Endothelial cell (in vitro differentiated cells): ENCODE measurements at regions not wholly inside any gene's neighbourhood (a gene's known extent, or its start where the extent isn't known, plus 50 kb on each side); places are given as distances from the start of the nearest gene placed in this dataset.

Experiments used
- DNase-seq: peaks from one replicate; pipeline ENCODE4 v3.0.0; 2021; ENCODE audit warnings: low spot score
- H3K27ac Mint-ChIP-seq: one replicate; pipeline ENCODE4 v1.8.0; 2021; ENCODE audit warnings: mixed read lengths, inconsistent platforms; ENCODE audit not compliant: unreplicated experiment
- H3K27me3 Mint-ChIP-seq: one replicate; pipeline ENCODE4 v1.8.0; 2021; ENCODE audit warnings: mild to moderate bottlenecking, moderate library complexity, mixed read lengths, inconsistent platforms; ENCODE audit not compliant: unreplicated experiment
- H3K36me3 Mint-ChIP-seq: one replicate; pipeline ENCODE4 v1.8.0; 2021; ENCODE audit warnings: mild to moderate bottlenecking, low read depth, mixed read lengths, inconsistent platforms; ENCODE audit not compliant: unreplicated experiment
- H3K4me1 Mint-ChIP-seq: one replicate; pipeline ENCODE4 v1.8.0; 2021; ENCODE audit warnings: mild to moderate bottlenecking, mixed read lengths, inconsistent platforms; ENCODE audit not compliant: unreplicated experiment
- H3K4me3 Mint-ChIP-seq: one replicate; pipeline ENCODE4 v1.8.0; 2021; ENCODE audit warnings: mild to moderate bottlenecking, mixed read lengths, inconsistent platforms; ENCODE audit not compliant: unreplicated experiment
- H3K9me3 Mint-ChIP-seq: one replicate; pipeline ENCODE4 v1.8.0; 2021; ENCODE audit warnings: mixed read lengths, inconsistent platforms; ENCODE audit not compliant: unreplicated experiment
- TF ChIP-seq, protein P1 (sequence below): fragments of 200-600 bp; sonication (generic); IDR thresholded peaks from one replicate; pipeline ENCODE4 v1.5.0; 2021; ENCODE audit warnings: antibody characterized with exemption; ENCODE audit not compliant: unreplicated experiment

- no peaks in the 10 kb centered on the region for H3K9me3 Mint-ChIP-seq
Measured at GRCh38 chr14:61996753-61997152, 234.5 kb downstream of the SNAPC1 start.

GRCh38 chr14:61997161-61997560 lies 234.9 kb downstream of the SNAPC1 start:
- Mint-ChIP-seq H3K4me1 (peaks cover 4% of the 10 kb centered on the region), H3K4me3 (no peak overlapping the region), H3K27ac (no peak overlapping the region), H3K9me3 (no peaks in the 10 kb centered on the region), H3K27me3 (no peaks in the 10 kb centered on the region), H3K36me3 (no peaks in the 10 kb centered on the region)
- TF ChIP-seq, protein P1, sequence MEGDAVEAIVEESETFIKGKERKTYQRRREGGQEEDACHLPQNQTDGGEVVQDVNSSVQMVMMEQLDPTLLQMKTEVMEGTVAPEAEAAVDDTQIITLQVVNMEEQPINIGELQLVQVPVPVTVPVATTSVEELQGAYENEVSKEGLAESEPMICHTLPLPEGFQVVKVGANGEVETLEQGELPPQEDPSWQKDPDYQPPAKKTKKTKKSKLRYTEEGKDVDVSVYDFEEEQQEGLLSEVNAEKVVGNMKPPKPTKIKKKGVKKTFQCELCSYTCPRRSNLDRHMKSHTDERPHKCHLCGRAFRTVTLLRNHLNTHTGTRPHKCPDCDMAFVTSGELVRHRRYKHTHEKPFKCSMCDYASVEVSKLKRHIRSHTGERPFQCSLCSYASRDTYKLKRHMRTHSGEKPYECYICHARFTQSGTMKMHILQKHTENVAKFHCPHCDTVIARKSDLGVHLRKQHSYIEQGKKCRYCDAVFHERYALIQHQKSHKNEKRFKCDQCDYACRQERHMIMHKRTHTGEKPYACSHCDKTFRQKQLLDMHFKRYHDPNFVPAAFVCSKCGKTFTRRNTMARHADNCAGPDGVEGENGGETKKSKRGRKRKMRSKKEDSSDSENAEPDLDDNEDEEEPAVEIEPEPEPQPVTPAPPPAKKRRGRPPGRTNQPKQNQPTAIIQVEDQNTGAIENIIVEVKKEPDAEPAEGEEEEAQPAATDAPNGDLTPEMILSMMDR, result no peak
- DNase-seq, result no peak

More at GRCh38 chr14:61996753-61997152, 234.5 kb downstream of the SNAPC1 start:
- Mint-ChIP-seq H3K4me1 (no peaks in the 10 kb centered on the region), H3K36me3 (no peaks in the 10 kb centered on the region), H3K27ac (no peak overlapping the region), H3K4me3 (no peak overlapping the region), H3K27me3 (no peaks in the 10 kb centered on the region)
- TF ChIP-seq, protein P1, result no peak
- DNase-seq, result no peak

- no peak overlapping the region for H3K4me3 Mint-ChIP-seq
- peaks cover 1% of the 10 kb centered on the region for H3K27me3 Mint-ChIP-seq
- no peak overlapping the region for H3K27ac Mint-ChIP-seq
- TF ChIP-seq, protein P1, result no peak
- H3K36me3 Mint-ChIP-seq, result peaks cover 6% of the 10 kb centered on the region
- H3K9me3 Mint-ChIP-seq, result no peaks in the 10 kb centered on the region
- H3K4me1 Mint-ChIP-seq, result peaks cover 9% of the 10 kb centered on the region
- DNase-seq, result no peak
Measured at GRCh38 chr14:62001963-62002362, 239.7 kb downstream of the SNAPC1 start.

DNA sequence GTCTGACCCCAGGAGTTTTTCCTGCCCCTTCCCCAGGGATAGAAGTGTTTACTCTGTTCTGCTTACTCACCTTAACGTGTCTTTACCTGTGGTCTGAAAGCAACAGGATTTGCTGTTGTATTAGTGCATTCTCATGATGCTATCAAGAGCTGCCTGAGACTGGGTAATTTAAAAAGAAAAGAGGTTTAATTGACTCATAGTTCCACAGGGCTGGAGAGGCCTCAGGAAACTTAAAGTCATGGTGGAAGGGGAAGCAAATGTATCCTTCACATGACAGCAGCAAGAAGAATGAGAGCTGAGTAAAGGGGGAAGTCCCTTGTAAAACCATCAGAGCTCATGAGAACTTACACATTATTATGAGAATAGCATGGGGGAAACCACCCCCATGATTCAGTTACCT lies 240.4 kb downstream of the SNAPC1 start:
- peaks cover 9% of the 10 kb centered on the region for H3K4me1 Mint-ChIP-seq
- no peaks in the 10 kb centered on the region for H3K9me3 Mint-ChIP-seq
- TF ChIP-seq, protein P1, result no peak
- peak overlapping the region; percentile 49 for H3K27ac Mint-ChIP-seq
- H3K36me3 Mint-ChIP-seq, result peaks cover 6% of the 10 kb centered on the region
- peaks cover 1% of the 10 kb centered on the region for H3K27me3 Mint-ChIP-seq
- no peak overlapping the region for H3K4me3 Mint-ChIP-seq
- no peak for DNase-seq

- peaks cover 1% of the 10 kb centered on the region for H3K27me3 Mint-ChIP-seq
- no peaks in the 10 kb centered on the region for H3K9me3 Mint-ChIP-seq
- TF ChIP-seq, protein P1, result no peak
- peaks cover 6% of the 10 kb centered on the region for H3K36me3 Mint-ChIP-seq
- no peak for DNase-seq
- H3K4me3 Mint-ChIP-seq, result no peak overlapping the region
- no peak overlapping the region for H3K27ac Mint-ChIP-seq
- peaks cover 11% of the 10 kb centered on the region for H3K4me1 Mint-ChIP-seq
Measured at GRCh38 chr14:62003701-62004100, 241.5 kb downstream of the SNAPC1 start.
